ENCODE measurements at regions not wholly inside any gene's neighbourhood (a gene's known extent, or its start where the extent isn't known, plus 50 kb on each side); places are given as distances from the start of the nearest gene placed in this dataset.

GRCh38 chrX:39442332-39442731 lies 641.1 kb downstream of the MID1IP1 start:
- TF ChIP-seq CTCF (IDR thresholded peaks at IDR 0.05): no peak
- no peak for TF ChIP-seq POLR2AphosphoS5 (IDR thresholded peaks at IDR 0.05)
- no peak for TF ChIP-seq POLR2A (IDR thresholded peaks at IDR 0.05)
